ENCODE measurements at regions not wholly inside any gene's neighbourhood (a gene's known extent, or its start where the extent isn't known, plus 50 kb on each side); places are given as distances from the start of the nearest gene placed in this dataset.

DNA sequence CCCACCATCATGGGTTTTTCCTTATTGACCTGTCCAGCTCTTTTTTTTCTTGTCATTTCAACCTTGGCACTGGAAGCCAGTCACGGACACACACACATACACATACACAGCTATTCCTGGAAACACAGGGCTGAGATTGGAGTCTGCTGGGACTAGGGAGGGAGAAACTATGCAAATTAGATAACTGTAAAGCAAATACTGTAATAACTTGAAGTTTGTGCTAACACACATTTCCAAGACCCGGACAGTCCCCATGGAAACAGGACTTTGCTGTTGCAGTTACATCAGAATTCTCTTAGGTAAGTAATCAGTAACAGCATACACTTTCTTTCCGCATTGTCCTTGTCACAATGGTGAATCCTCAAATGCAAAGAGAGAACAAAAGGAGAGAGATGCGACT is 304.4 kb downstream of the KBTBD8 start:
- Histone ChIP-seq H2AFZ (replicated peaks; ENCODE audit: low read length, poor library complexity) (no peak overlapping the region), H3K4ac (ENCODE audit: low read depth, low read length) (no peak overlapping the region)
- CTCF ChIA-PET = interaction anchor here (0.6 kb wide), 1 partner anchor 13 kb away, joined by 3 read pairs; no protein-coding TSS in a partner anchor

More for the DNA sequence above, 304.4 kb downstream of the KBTBD8 start:
- no peak overlapping the region for H3K27ac ChIP-seq (ENCODE audit: insufficient read depth, low read length)
- no peak overlapping the region for H2BK5ac ChIP-seq (ENCODE audit: low read depth, low read length, poor library complexity, severe bottlenecking)
- no peak overlapping the region for H3K4me2 ChIP-seq (ENCODE audit: low read depth, low read length)
- H3K9ac ChIP-seq (ENCODE audit: low read depth, low read length) = no peak overlapping the region
- H3K9me3 ChIP-seq (ENCODE audit: control insufficient read depth, insufficient read depth, low read length) = no peaks in the 10 kb centered on the region
- no peaks in the 10 kb centered on the region for H3K4me1 ChIP-seq (ENCODE audit: control insufficient read depth, insufficient read depth, low read length)
- no peaks in the 10 kb centered on the region for H3K79me1 ChIP-seq (ENCODE audit: low read depth in 1 of 2, low read length in 2 of 2)
- no peak overlapping the region for H3K4me3 ChIP-seq (ENCODE audit: insufficient read depth, low read depth, low read length)
- no peak overlapping the region for H2AK9ac ChIP-seq (replicated peaks; ENCODE audit: low read depth, low read length, poor library complexity)
- POLR2A ChIA-PET (ENCODE audit: unreplicated experiment) = no interaction called here
- no peak overlapping the region for H4K5ac ChIP-seq (ENCODE audit: low read depth, low read length)
- H3K36me3 ChIP-seq (ENCODE audit: control insufficient read depth, insufficient read depth, low read length) = no peaks in the 10 kb centered on the region
- no peak overlapping the region for H2BK20ac ChIP-seq (ENCODE audit: low read depth, low read length)
- no peak overlapping the region for H3K14ac ChIP-seq (replicated peaks; ENCODE audit: low read depth, low read length)
- no peak overlapping the region for H2BK120ac ChIP-seq (ENCODE audit: low read depth, low read length)
- no peak overlapping the region for H3K18ac ChIP-seq (ENCODE audit: low read depth, low read length)
- dilution Hi-C loops (cut with HindIII; ENCODE audit: low sequenced_read_pairs, unreplicated experiment) (no loop called here), intact Hi-C loops (cut with micrococcal nuclease) (no loop called here), in situ Hi-C loops (cut with MboI; ENCODE audit: low sequenced_read_pairs) (no loop called here)
- no peak overlapping the region for H4K8ac ChIP-seq (ENCODE audit: low read depth in 2 of 2, low read length in 2 of 2)
- no TSS peak for BruUV-seq (replicated peaks)
- no peak for TF ChIP-seq FOS (IDR thresholded peaks at IDR 0.05; ENCODE audit: low read depth, low read length)
- no peak for TF ChIP-seq CEBPB (IDR thresholded peaks at IDR 0.05; ENCODE audit: low read depth, low read length)
- TF ChIP-seq POLR2A (IDR thresholded peaks at IDR 0.05; ENCODE audit: low read depth, low read length) = no peak
- TF ChIP-seq MAFK (IDR thresholded peaks at IDR 0.05; ENCODE audit: low read depth, low read length) = no peak
- TF ChIP-seq, protein P1, sequence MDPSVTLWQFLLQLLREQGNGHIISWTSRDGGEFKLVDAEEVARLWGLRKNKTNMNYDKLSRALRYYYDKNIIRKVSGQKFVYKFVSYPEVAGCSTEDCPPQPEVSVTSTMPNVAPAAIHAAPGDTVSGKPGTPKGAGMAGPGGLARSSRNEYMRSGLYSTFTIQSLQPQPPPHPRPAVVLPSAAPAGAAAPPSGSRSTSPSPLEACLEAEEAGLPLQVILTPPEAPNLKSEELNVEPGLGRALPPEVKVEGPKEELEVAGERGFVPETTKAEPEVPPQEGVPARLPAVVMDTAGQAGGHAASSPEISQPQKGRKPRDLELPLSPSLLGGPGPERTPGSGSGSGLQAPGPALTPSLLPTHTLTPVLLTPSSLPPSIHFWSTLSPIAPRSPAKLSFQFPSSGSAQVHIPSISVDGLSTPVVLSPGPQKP (IDR thresholded peaks at IDR 0.05; ENCODE audit: borderline replicate concordance, low read depth, low read length) = no peak
- TF ChIP-seq, protein P2, sequence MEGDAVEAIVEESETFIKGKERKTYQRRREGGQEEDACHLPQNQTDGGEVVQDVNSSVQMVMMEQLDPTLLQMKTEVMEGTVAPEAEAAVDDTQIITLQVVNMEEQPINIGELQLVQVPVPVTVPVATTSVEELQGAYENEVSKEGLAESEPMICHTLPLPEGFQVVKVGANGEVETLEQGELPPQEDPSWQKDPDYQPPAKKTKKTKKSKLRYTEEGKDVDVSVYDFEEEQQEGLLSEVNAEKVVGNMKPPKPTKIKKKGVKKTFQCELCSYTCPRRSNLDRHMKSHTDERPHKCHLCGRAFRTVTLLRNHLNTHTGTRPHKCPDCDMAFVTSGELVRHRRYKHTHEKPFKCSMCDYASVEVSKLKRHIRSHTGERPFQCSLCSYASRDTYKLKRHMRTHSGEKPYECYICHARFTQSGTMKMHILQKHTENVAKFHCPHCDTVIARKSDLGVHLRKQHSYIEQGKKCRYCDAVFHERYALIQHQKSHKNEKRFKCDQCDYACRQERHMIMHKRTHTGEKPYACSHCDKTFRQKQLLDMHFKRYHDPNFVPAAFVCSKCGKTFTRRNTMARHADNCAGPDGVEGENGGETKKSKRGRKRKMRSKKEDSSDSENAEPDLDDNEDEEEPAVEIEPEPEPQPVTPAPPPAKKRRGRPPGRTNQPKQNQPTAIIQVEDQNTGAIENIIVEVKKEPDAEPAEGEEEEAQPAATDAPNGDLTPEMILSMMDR (conservative IDR thresholded peaks at IDR 0.05; ENCODE audit: low read depth, low read length) = no peak
- TF ChIP-seq SMC3 (IDR thresholded peaks at IDR 0.05; ENCODE audit: low read depth, low read length) = no peak
- no peak for TF ChIP-seq RFX5 (IDR thresholded peaks at IDR 0.05; ENCODE audit: low read depth, low read length)
- TF ChIP-seq BHLHE40 (IDR thresholded peaks at IDR 0.05; ENCODE audit: low read depth, low read length) = no peak
- no peaks in the 10 kb centered on the region for H3K27me3 ChIP-seq (ENCODE audit: control insufficient read depth, insufficient read depth, low read length)
- no CpG with 5 or more reads among the region's 4 CpGs for WGBS, 2 experiments (ENCODE audit: extremely low coverage in 2 of 2, insufficient read length in 1 of 2)
- no peak overlapping the region for H3K56ac ChIP-seq (ENCODE audit: extremely low read depth, insufficient read depth, low read length)
- no peak overlapping the region for H2BK15ac ChIP-seq (ENCODE audit: low read depth, low read length)
- no peaks in the 10 kb centered on the region for H3K9me1 ChIP-seq (ENCODE audit: insufficient read depth, low read length)
- no peak overlapping the region for H2AK5ac ChIP-seq (ENCODE audit: low read depth, low read length)
- DNase-seq = no peak
- no peak for ATAC-seq (ENCODE audit: low read depth)
- no peak overlapping the region for H4K91ac ChIP-seq (ENCODE audit: insufficient read depth, low read depth, low read length)
- H3K23ac ChIP-seq (ENCODE audit: low read depth, low read length) = no peak overlapping the region
- H4K20me1 ChIP-seq (ENCODE audit: insufficient read depth, low read length) = no peaks in the 10 kb centered on the region
